ELR (cell line): ENCODE measurements at regions not wholly inside any gene's neighbourhood (a gene's known extent, or its start where the extent isn't known, plus 50 kb on each side); places are given as distances from the start of the nearest gene placed in this dataset.
"Not testable (repeated sequence)": the region's sequence is repeated elsewhere in the genome, so short reads cannot be mapped to it uniquely, and the experiment has no call there.

ENCODE experiments used
- DNase-seq: peaks from one replicate; pipeline ENCODE4 v3.0.0-alpha.2; 2015; ENCODE audit warnings: low read depth

GRCh38 chr4:183044924-183045640 is 54.0 kb upstream of the WWC2 start:
- not testable (repeated sequence) for DNase-seq

- no peak for DNase-seq
Observed at GRCh38 chr4:183038436-183038835, 60.6 kb upstream of the WWC2 start.

GRCh38 chr4:183035726-183036415 is 63.2 kb upstream of the WWC2 start:
- peak; percentile 32 for DNase-seq

GRCh38 chr4:183035256-183035655 is 63.8 kb upstream of the WWC2 start:
- no peak for DNase-seq

GRCh38 chr4:183030823-183031222 is 68.2 kb upstream of the WWC2 start:
- no peak for DNase-seq

GRCh38 chr4:183030309-183030708 is 68.7 kb upstream of the WWC2 start:
- DNase-seq, result no peak

- no peak for DNase-seq
Observed at GRCh38 chr4:183029365-183029764, 69.7 kb upstream of the WWC2 start.

GRCh38 chr4:183026701-183027100 is 72.4 kb upstream of the WWC2 start:
- no peak for DNase-seq

GRCh38 chr4:183022617-183023016 is 76.4 kb upstream of the WWC2 start:
- DNase-seq, result no peak

GRCh38 chr4:183017962-183018361 is 81.1 kb upstream of the WWC2 start:
- DNase-seq, result no peak

GRCh38 chr4:183014361-183015084 is 84.5 kb upstream of the WWC2 start:
- DNase-seq, result no peak

- DNase-seq, result no peak
Observed at GRCh38 chr4:183013730-183014002, 85.4 kb upstream of the WWC2 start.

GRCh38 chr4:183012879-183013729 is 86.0 kb upstream of the WWC2 start:
- peak; percentile 9 for DNase-seq

- peak; percentile 47 for DNase-seq
Observed at GRCh38 chr4:183011213-183011907, 87.7 kb upstream of the WWC2 start.

- no peak for DNase-seq
Observed at GRCh38 chr4:183008492-183008891, 90.6 kb upstream of the WWC2 start.

- DNase-seq, result not testable (repeated sequence)
Observed at GRCh38 chr4:183004370-183004769, 87.2 kb upstream of the DCTD start.

GRCh38 chr4:182994171-182994570 is 77.0 kb upstream of the DCTD start:
- no peak for DNase-seq

GRCh38 chr4:182978152-182978827 is 61.1 kb upstream of the DCTD start:
- DNase-seq, result peak; percentile 77

- peak; percentile 92 for DNase-seq
Observed at GRCh38 chr4:182975806-182976205, 58.6 kb upstream of the DCTD start.

GRCh38 chr4:182973941-182974340 is 56.8 kb upstream of the DCTD start:
- DNase-seq, result no peak

- DNase-seq, result no peak
Observed at GRCh38 chr4:182973511-182973911, 56.3 kb upstream of the DCTD start.
